ENCODE measurements at regions not wholly inside any gene's neighbourhood (a gene's known extent, or its start where the extent isn't known, plus 50 kb on each side); places are given as distances from the start of the nearest gene placed in this dataset.
A peak's percentile ranks its signal among the peaks of the same experiment; 100 is the strongest.

DNA sequence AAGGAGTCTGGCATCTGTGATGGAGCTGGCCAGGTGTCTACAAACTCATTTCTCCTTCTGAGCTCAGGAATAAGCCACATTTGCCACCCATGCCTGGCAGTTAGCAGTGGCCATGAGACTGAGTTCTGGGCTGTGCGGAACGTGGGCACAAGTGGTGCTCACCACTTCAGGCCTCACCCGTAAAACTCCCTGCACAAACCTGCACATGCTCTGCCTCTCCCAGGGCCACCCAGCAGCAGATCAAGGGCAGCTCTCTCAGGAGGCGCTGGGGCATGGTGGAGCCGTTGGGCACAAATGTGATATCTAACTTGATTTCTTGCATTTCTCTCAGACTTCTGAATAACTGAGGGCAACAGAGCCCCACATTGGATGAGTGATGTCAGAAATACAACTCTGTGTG lies 269.5 kb downstream of the HIVEP2 start:
- intact Hi-C loops (cut with DNase I): no loop called here
- 87% methylated on average over 5 of the region's 5 CpGs for WGBS
- H3K4me1 ChIP-seq (replicated peaks): no peaks in the 10 kb centered on the region
- DNase-seq (ENCODE audit: low spot score): no peak
- TF ChIP-seq POLR2AphosphoS5 (IDR thresholded peaks at IDR 0.05): no peak
- no peak overlapping the region for H3K27ac ChIP-seq
- no peaks in the 10 kb centered on the region for H3K9me3 ChIP-seq
- no peaks in the 10 kb centered on the region for H3K36me3 ChIP-seq
- no peaks in the 10 kb centered on the region for H3K27me3 ChIP-seq (replicated peaks; ENCODE audit: insufficient read depth)
- H3K4me3 ChIP-seq: no peak overlapping the region

DNA sequence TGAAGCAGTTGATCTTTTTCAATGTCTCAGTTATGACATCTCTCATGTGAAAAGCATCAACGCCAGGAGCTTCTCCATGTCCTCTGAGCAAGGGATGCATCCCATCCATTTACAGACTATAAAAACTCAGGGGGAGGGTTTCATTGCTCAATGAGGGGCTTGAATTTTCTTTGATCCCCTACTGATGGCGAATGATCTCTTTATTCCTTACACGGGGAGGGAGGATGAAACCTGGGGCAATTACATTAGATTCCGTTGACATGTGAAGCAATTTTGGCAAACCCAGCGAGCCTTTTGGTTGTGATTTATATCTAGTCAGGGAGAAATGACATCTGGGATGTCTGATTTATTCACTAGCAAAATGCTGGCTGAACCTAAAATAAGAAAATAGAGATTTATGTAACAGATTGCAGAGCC lies 268.9 kb downstream of the HIVEP2 start:
- no peak for DNase-seq (ENCODE audit: low spot score)
- intact Hi-C loops (cut with DNase I): no loop called here
- WGBS: 30% methylated on average over 5 of the region's 5 CpGs
- H3K9me3 ChIP-seq: no peaks in the 10 kb centered on the region
- no peak for TF ChIP-seq POLR2AphosphoS5 (IDR thresholded peaks at IDR 0.05)
- no peaks in the 10 kb centered on the region for H3K4me1 ChIP-seq (replicated peaks)
- H3K27me3 ChIP-seq (replicated peaks; ENCODE audit: insufficient read depth): no peaks in the 10 kb centered on the region
- H3K4me3 ChIP-seq: no peak overlapping the region
- no peak overlapping the region for H3K27ac ChIP-seq
- H3K36me3 ChIP-seq: no peaks in the 10 kb centered on the region

DNA sequence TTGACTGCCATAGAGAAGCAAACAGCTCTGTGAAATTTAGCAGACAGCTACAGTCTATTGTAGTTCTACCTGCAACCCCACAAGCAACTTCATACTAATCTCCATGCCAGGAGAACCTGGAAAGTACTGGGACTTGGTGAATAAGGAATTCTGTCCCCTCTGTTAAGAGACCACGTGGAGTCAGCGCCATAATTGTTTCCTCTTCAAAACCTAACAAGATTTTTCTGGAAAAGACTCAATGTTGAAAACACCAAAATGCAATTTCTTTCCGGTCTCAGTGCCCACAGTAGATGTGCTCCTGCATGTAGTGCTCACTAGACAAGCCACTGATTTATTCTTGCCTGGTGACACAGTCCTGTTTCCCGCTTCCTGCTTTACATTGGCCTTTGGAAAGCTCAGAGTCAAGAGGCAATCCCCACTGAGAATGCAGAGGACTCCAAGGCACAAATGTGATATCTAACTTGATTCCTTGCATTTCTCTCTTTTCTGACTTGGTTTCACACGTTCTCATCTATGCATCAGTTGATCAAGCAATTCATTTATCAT lies 268.3 kb downstream of the HIVEP2 start:
- H3K27ac ChIP-seq: no peak overlapping the region
- no peaks in the 10 kb centered on the region for H3K9me3 ChIP-seq
- intact Hi-C loops (cut with DNase I): no loop called here
- no peaks in the 10 kb centered on the region for H3K27me3 ChIP-seq (replicated peaks; ENCODE audit: insufficient read depth)
- no peaks in the 10 kb centered on the region for H3K4me1 ChIP-seq (replicated peaks)
- no peak for TF ChIP-seq POLR2AphosphoS5 (IDR thresholded peaks at IDR 0.05)
- TF ChIP-seq, protein P1, sequence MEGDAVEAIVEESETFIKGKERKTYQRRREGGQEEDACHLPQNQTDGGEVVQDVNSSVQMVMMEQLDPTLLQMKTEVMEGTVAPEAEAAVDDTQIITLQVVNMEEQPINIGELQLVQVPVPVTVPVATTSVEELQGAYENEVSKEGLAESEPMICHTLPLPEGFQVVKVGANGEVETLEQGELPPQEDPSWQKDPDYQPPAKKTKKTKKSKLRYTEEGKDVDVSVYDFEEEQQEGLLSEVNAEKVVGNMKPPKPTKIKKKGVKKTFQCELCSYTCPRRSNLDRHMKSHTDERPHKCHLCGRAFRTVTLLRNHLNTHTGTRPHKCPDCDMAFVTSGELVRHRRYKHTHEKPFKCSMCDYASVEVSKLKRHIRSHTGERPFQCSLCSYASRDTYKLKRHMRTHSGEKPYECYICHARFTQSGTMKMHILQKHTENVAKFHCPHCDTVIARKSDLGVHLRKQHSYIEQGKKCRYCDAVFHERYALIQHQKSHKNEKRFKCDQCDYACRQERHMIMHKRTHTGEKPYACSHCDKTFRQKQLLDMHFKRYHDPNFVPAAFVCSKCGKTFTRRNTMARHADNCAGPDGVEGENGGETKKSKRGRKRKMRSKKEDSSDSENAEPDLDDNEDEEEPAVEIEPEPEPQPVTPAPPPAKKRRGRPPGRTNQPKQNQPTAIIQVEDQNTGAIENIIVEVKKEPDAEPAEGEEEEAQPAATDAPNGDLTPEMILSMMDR (IDR thresholded peaks at IDR 0.05): no peak
- WGBS: 73% methylated on average over 5 of the region's 5 CpGs
- no peak overlapping the region for H3K4me3 ChIP-seq
- DNase-seq (ENCODE audit: low spot score): no peak
- no peaks in the 10 kb centered on the region for H3K36me3 ChIP-seq

DNA sequence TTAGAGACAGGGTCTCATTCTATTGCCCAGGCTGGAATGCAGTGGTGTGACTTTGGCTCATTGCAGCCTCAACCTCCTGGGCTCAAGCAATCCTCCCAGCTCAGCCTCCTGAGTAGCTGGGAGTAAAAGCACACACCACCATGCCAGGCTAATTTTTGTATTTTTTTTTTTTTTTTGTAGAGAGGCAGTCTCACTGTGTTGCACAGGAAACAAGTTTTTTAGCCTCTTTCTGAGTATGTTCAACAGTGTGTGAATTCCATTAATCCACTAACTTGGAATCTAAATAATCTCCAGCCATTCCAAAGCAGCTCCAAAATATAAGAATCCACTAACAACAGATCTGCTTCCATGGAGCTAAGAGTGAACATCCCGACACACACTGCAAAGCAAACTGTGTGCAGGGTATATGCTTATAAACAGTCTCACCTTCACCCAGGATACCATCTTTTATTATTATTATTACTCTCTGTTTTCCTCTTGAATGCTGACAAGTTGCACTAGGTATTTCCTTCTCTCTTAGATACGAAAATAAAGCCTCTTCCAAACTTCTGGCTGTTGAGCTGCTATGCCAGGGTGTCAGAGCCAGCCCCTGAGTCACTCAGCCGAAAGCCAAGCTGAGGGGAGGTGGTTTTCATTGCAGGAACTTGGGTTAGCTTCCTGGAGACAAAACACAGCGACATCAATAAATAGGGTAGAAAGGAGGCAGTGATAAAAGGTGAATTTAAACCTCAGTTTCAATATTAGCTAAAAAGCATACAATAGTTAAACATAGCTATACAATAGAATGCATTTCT lies 264.9 kb downstream of the HIVEP2 start:
- Histone ChIP-seq H3K27ac (no peak overlapping the region), H3K4me3 (no peak overlapping the region), H3K4me1 (replicated peaks) (no peaks in the 10 kb centered on the region), H3K36me3 (no peaks in the 10 kb centered on the region), H3K27me3 (replicated peaks; ENCODE audit: insufficient read depth) (no peaks in the 10 kb centered on the region), H3K9me3 (no peaks in the 10 kb centered on the region)
- DNase-seq (ENCODE audit: low spot score): peak; percentile 26
- TF ChIP-seq, protein P1 (IDR thresholded peaks at IDR 0.05): no peak
- TF ChIP-seq POLR2AphosphoS5 (IDR thresholded peaks at IDR 0.05) (no peak), POLR2A (IDR thresholded peaks at IDR 0.05) (no peak)
- intact Hi-C loops (cut with DNase I): no loop called here
- 37% methylated on average over 4 of the region's 4 CpGs for WGBS

DNA sequence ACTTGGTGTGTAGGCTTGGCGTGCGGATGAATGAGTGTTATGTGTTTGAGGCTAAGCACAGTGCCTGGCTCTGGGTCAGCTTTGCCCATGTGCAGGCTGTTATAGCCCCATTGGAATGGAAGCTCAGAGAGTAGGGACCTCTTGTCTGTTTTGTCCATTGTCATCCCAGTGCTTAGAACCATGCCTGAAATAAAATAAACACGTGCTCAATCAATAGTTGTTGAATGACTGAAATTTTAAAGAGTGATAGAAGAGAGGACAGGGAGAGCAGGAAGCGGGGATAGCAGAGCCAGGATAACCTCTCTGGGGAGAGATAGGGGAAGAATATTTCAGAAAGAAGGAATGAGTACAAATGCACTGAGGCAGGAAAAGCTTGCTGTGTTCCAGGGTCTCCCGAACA lies 263.9 kb downstream of the HIVEP2 start:
- no peak overlapping the region for H3K27ac ChIP-seq
- H3K36me3 ChIP-seq: no peaks in the 10 kb centered on the region
- H3K27me3 ChIP-seq (replicated peaks; ENCODE audit: insufficient read depth): no peaks in the 10 kb centered on the region
- H3K4me3 ChIP-seq: no peak overlapping the region
- intact Hi-C loops (cut with DNase I): no loop called here
- 97% methylated on average over 5 of the region's 5 CpGs for WGBS
- TF ChIP-seq, protein P1 (IDR thresholded peaks at IDR 0.05): no peak
- TF ChIP-seq POLR2A (IDR thresholded peaks at IDR 0.05) (no peak), POLR2AphosphoS5 (IDR thresholded peaks at IDR 0.05) (no peak)
- H3K4me1 ChIP-seq (replicated peaks): no peaks in the 10 kb centered on the region
- DNase-seq (ENCODE audit: low spot score): no peak
- H3K9me3 ChIP-seq: no peaks in the 10 kb centered on the region

DNA sequence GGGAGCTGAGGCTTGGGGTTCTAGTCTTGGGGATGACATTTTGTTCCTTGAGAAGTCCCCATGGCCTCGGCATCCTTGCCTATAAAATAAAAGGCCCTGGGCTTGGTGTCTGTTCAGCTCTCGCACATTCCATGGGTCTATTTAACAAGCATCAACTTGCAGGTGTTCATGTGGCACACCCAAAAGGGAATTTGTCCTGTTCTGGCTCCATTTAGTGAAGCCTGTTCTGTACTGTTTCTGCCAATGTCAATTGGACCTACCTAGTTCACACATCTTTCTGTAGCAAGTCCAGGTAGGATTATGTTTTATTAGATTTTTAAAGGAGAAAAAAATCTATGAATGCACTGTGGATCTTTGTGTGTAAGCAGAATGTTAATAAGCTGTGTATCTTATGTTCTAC lies 262.0 kb downstream of the HIVEP2 start:
- Histone ChIP-seq H3K27me3 (replicated peaks; ENCODE audit: insufficient read depth) (no peaks in the 10 kb centered on the region), H3K27ac (no peak overlapping the region), H3K36me3 (no peaks in the 10 kb centered on the region), H3K9me3 (no peaks in the 10 kb centered on the region), H3K4me3 (no peak overlapping the region), H3K4me1 (replicated peaks) (no peaks in the 10 kb centered on the region)
- DNase-seq (ENCODE audit: low spot score): peak; percentile 65
- TF ChIP-seq, protein P1 (IDR thresholded peaks at IDR 0.05): no peak
- TF ChIP-seq POLR2AphosphoS5 (IDR thresholded peaks at IDR 0.05): peak; percentile 75
- TF ChIP-seq POLR2A (IDR thresholded peaks at IDR 0.05): no peak
- intact Hi-C loops (cut with DNase I): no loop called here
- WGBS: 35% methylated on average over 2 of the region's 2 CpGs
